ENCODE measurements at regions not wholly inside any gene's neighbourhood (a gene's known extent, or its start where the extent isn't known, plus 50 kb on each side); places are given as distances from the start of the nearest gene placed in this dataset.

GRCh38 chr4:1471443-1472147 is 65.4 kb upstream of the NKX1-1 start:
- TF ChIP-seq CTCF (IDR thresholded peaks at IDR 0.05) (no peak), POLR2AphosphoS5 (IDR thresholded peaks at IDR 0.05) (no peak)

Data from stomach (tissue), 4 donors.